SK-N-MC (cell line): ENCODE measurements at regions not wholly inside any gene's neighbourhood (a gene's known extent, or its start where the extent isn't known, plus 50 kb on each side); places are given as distances from the start of the nearest gene placed in this dataset.

Experiments used
- EZH2 ChIP-seq: fragments of 200-600 bp; sonication (generic); IDR thresholded peaks from one replicate; pipeline ENCODE4 v1.6.1; 2017; ENCODE audit warnings: antibody characterized with exemption
- POLR2AphosphoS5 ChIP-seq: IDR thresholded peaks from 2 replicates; pipeline ENCODE4 v1.6.1; 2012; ENCODE audit warnings: mild to moderate bottlenecking, low read depth, low read length, borderline replicate concordance

GRCh38 chr15:96035091-96035490 is 295.4 kb upstream of the NR2F2 start:
- TF ChIP-seq EZH2 (no peak), POLR2AphosphoS5 (no peak)
